ENCODE measurements at regions not wholly inside any gene's neighbourhood (a gene's known extent, or its start where the extent isn't known, plus 50 kb on each side); places are given as distances from the start of the nearest gene placed in this dataset.

- Histone ChIP-seq H4K20me1 (ENCODE audit: insufficient read depth, low read length) (no peaks in the 10 kb centered on the region), H3K27ac (ENCODE audit: low read depth, low read length) (no peak overlapping the region), H3K9me3 (ENCODE audit: low read depth, low read length) (no peaks in the 10 kb centered on the region), H3K79me2 (ENCODE audit: insufficient read depth, low read length) (no peaks in the 10 kb centered on the region), H3K4me2 (ENCODE audit: insufficient read depth, low read length) (no peak overlapping the region), H3K4me3 (ENCODE audit: insufficient read depth, low read length) (no peak overlapping the region), H3K4me1 (ENCODE audit: insufficient read depth, low read length) (no peaks in the 10 kb centered on the region), H3K36me3 (ENCODE audit: insufficient read depth, low read length) (no peaks in the 10 kb centered on the region), H3K27me3 (ENCODE audit: insufficient read depth, low read length) (no peaks in the 10 kb centered on the region), H2AFZ (ENCODE audit: low read length) (no peak overlapping the region)
- DNase-seq (ENCODE audit: insufficient read length, low spot score, missing footprints) = no peak
- TF ChIP-seq CTCF (IDR thresholded peaks at IDR 0.05; ENCODE audit: extremely low read depth, low read depth, low read length) = no peak
Measured at GRCh38 chr12:107477947-107478610, 207.5 kb upstream of the PWP1 start.

DNA sequence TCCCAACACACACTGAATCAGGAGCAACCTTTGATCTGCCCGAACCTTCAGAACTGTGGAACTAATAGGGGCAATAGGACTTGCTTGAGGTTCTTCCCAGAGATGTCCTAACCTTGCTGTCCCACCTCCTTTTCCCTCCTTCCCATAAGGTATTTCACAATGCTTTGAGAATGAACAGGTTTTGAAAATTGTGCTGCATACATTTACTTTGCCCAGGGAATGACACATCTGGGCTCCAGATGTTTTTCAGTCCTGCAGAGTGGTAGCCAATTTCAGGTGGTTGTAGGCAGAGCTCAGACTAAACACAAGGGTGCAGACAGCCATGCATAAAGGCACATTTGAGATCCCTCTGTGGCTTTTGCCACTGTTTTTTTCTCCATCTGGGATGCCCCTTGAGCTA lies 206.7 kb upstream of the PWP1 start:
- no peak overlapping the region for H2AFZ ChIP-seq (ENCODE audit: low read length)
- H4K20me1 ChIP-seq (ENCODE audit: insufficient read depth, low read length) = no peaks in the 10 kb centered on the region
- H3K27me3 ChIP-seq (ENCODE audit: insufficient read depth, low read length) = no peaks in the 10 kb centered on the region
- no peak for TF ChIP-seq CTCF (IDR thresholded peaks at IDR 0.05; ENCODE audit: extremely low read depth, low read depth, low read length)
- H3K9me3 ChIP-seq (ENCODE audit: low read depth, low read length) = no peaks in the 10 kb centered on the region
- no peak overlapping the region for H3K4me2 ChIP-seq (ENCODE audit: insufficient read depth, low read length)
- H3K79me2 ChIP-seq (ENCODE audit: insufficient read depth, low read length) = no peaks in the 10 kb centered on the region
- H3K36me3 ChIP-seq (ENCODE audit: insufficient read depth, low read length) = no peaks in the 10 kb centered on the region
- H3K27ac ChIP-seq (ENCODE audit: low read depth, low read length) = no peak overlapping the region
- no peak for DNase-seq (ENCODE audit: insufficient read length, low spot score, missing footprints)
- no peak overlapping the region for H3K4me3 ChIP-seq (ENCODE audit: insufficient read depth, low read length)
- no peaks in the 10 kb centered on the region for H3K4me1 ChIP-seq (ENCODE audit: insufficient read depth, low read length)

DNA sequence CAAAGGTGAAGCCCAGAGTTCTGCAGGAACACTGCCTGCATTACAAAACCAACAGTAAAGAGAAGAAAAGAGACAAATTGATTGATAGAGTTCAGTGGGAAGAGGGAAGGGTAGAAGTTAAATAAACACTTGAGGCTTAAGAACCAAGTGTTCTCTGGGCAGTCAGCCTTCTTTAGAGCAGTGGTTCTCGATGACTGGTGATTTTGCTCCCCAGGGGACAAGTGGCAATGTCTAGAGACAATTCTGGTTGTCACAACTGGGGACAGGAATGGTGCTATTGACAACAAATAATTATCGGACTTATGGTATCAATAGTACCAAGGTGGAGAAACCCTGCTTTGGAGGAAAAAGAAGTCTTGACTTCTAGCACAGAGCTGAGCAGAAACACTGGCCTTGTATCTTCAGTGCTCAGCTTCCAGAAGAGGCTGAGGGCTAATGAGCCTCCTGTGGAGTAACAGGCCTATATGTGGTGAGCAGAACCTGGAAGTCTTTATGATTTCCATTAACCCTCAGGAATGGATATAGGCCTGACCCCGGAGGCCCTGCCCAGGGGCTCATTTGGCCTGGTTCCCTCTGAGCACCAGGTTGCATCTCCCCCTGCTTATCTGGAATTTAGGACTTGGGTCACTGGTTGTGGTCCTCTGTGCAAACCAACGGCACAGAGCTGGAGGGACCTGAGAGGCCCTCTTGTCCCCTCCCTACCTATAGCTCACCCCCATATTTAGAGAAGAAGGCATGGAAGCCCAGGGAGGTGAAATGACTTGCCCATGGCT lies 204.6 kb upstream of the PWP1 start:
- Histone ChIP-seq H2AFZ (ENCODE audit: low read length) (no peak overlapping the region), H3K9me3 (ENCODE audit: low read depth, low read length) (no peaks in the 10 kb centered on the region), H3K4me1 (ENCODE audit: insufficient read depth, low read length) (no peaks in the 10 kb centered on the region)

More for the DNA sequence above, 204.6 kb upstream of the PWP1 start:
- Histone ChIP-seq H3K27ac (ENCODE audit: low read depth, low read length) (no peak overlapping the region), H3K27me3 (ENCODE audit: insufficient read depth, low read length) (no peaks in the 10 kb centered on the region), H3K36me3 (ENCODE audit: insufficient read depth, low read length) (no peaks in the 10 kb centered on the region), H3K4me3 (ENCODE audit: insufficient read depth, low read length) (no peak overlapping the region), H3K4me2 (ENCODE audit: insufficient read depth, low read length) (no peak overlapping the region), H4K20me1 (ENCODE audit: insufficient read depth, low read length) (no peaks in the 10 kb centered on the region), H3K79me2 (ENCODE audit: insufficient read depth, low read length) (no peaks in the 10 kb centered on the region)
- no peak for DNase-seq (ENCODE audit: insufficient read length, low spot score, missing footprints)
- TF ChIP-seq CTCF (IDR thresholded peaks at IDR 0.05; ENCODE audit: extremely low read depth, low read depth, low read length) = no peak
